Transverse colon (tissue), 4 donors: ENCODE measurements at regions not wholly inside any gene's neighbourhood (a gene's known extent, or its start where the extent isn't known, plus 50 kb on each side); places are given as distances from the start of the nearest gene placed in this dataset.

Experiments
- EP300 ChIP-seq: sonication (generic); formaldehyde crosslinking; IDR thresholded peaks from one replicate; pipeline ENCODE4 v1.6.1; 2017; ENCODE audit warnings: antibody characterized with exemption, low read depth
- POLR2A ChIP-seq: fragments of 450-650 bp; IDR thresholded peaks from one replicate; pipeline ENCODE4 v1.6.1; 2016; ENCODE audit warnings: antibody characterized with exemption, mild to moderate bottlenecking, moderate library complexity
- POLR2AphosphoS5 ChIP-seq, 3 donors: sonication (generic); formaldehyde crosslinking; IDR thresholded peaks; one replicate each; pipeline ENCODE4 v1.6.1; 2016; ENCODE audit warnings: antibody characterized with exemption in 3 of 3
- TF ChIP-seq, protein P1 (sequence below), 5 experiments: fragments of 200-600 bp in 3 of 5; fragments of 450-650 bp in 2 of 5; sonication (generic) in 3 of 5; IDR thresholded peaks; 1 replicate in 2 of 5; 2 replicates in 3 of 5; pipeline ENCODE4 v1.5.1; 2016 to 2017; ENCODE audit warnings: antibody characterized with exemption in 5 of 5, inconsistent platforms in 3 of 5, mild to moderate bottlenecking in 2 of 5, moderate library complexity in 1 of 5

DNA sequence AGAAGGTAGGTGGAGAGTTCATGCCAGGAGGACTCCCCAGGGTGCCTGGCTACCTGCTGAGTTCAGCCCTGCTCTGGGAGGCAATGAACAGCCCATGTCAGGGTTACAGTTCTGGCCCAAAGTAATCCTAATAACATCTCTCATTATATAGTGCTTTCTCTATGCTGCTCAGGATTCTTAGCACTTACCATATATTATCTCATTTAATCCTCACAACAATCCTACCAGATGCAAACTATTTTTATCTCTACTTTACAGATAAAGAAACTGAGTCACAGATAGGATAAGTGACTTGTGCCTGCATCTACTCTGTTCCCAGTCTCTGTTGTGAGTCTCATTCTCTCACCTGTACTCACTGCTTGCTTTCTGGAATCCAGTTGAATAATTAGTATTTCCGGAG lies 105.1 kb upstream of the NFE2L3 start:
- TF ChIP-seq, protein P1, sequence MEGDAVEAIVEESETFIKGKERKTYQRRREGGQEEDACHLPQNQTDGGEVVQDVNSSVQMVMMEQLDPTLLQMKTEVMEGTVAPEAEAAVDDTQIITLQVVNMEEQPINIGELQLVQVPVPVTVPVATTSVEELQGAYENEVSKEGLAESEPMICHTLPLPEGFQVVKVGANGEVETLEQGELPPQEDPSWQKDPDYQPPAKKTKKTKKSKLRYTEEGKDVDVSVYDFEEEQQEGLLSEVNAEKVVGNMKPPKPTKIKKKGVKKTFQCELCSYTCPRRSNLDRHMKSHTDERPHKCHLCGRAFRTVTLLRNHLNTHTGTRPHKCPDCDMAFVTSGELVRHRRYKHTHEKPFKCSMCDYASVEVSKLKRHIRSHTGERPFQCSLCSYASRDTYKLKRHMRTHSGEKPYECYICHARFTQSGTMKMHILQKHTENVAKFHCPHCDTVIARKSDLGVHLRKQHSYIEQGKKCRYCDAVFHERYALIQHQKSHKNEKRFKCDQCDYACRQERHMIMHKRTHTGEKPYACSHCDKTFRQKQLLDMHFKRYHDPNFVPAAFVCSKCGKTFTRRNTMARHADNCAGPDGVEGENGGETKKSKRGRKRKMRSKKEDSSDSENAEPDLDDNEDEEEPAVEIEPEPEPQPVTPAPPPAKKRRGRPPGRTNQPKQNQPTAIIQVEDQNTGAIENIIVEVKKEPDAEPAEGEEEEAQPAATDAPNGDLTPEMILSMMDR (IDR thresholded peaks at IDR 0.05), result no peak
- TF ChIP-seq EP300, result no peak
- no peak for TF ChIP-seq POLR2A
- no peak for TF ChIP-seq POLR2AphosphoS5 (IDR thresholded peaks at IDR 0.05)
